ENCODE measurements at regions not wholly inside any gene's neighbourhood (a gene's known extent, or its start where the extent isn't known, plus 50 kb on each side); places are given as distances from the start of the nearest gene placed in this dataset.

DNA sequence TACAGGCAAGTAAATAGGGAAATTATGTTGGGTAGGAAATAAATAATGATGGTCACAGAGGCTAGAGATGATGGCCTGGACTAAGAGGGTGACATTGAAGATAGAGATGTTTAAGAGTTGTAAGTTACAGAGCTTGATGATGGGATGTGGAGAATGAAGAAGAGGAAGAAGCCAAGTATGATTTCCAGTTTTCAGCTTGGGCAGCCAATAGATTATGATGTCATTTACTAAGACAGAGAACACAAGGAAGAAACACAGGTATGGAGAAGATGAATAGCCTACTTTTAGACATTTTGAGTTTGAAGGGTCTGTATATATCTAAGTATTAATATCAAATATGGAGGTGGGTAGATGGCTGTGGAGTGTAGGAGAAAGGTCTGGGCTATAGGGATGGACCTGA, 56.0 kb upstream of the PRELP start:
- H3K9me3 ChIP-seq (ENCODE audit: severe bottlenecking) = peaks cover 10% of the 10 kb centered on the region
- no peak overlapping the region for H3K27ac ChIP-seq
- TF ChIP-seq, protein P1, sequence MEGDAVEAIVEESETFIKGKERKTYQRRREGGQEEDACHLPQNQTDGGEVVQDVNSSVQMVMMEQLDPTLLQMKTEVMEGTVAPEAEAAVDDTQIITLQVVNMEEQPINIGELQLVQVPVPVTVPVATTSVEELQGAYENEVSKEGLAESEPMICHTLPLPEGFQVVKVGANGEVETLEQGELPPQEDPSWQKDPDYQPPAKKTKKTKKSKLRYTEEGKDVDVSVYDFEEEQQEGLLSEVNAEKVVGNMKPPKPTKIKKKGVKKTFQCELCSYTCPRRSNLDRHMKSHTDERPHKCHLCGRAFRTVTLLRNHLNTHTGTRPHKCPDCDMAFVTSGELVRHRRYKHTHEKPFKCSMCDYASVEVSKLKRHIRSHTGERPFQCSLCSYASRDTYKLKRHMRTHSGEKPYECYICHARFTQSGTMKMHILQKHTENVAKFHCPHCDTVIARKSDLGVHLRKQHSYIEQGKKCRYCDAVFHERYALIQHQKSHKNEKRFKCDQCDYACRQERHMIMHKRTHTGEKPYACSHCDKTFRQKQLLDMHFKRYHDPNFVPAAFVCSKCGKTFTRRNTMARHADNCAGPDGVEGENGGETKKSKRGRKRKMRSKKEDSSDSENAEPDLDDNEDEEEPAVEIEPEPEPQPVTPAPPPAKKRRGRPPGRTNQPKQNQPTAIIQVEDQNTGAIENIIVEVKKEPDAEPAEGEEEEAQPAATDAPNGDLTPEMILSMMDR (IDR thresholded peaks at IDR 0.05; ENCODE audit: low read depth, low read length) = no peak
- no peak for DNase-seq
- no peaks in the 10 kb centered on the region for H3K27me3 ChIP-seq (ENCODE audit: insufficient read depth, low read depth, severe bottlenecking)
- H3K4me3 ChIP-seq (ENCODE audit: low read depth, low read length) = no peak overlapping the region
- H3K36me3 ChIP-seq = no peaks in the 10 kb centered on the region

GRCh38 chr1:203420263-203420662, 55.3 kb upstream of the PRELP start:
- H3K27me3 ChIP-seq (ENCODE audit: insufficient read depth, low read depth, severe bottlenecking) = no peaks in the 10 kb centered on the region
- H3K27ac ChIP-seq = no peak overlapping the region
- no peaks in the 10 kb centered on the region for H3K36me3 ChIP-seq
- TF ChIP-seq, protein P1 (IDR thresholded peaks at IDR 0.05; ENCODE audit: low read depth, low read length) = no peak
- DNase-seq = no peak
- no peak overlapping the region for H3K4me3 ChIP-seq (ENCODE audit: low read depth, low read length)
- peaks cover 10% of the 10 kb centered on the region for H3K9me3 ChIP-seq (ENCODE audit: severe bottlenecking)

DNA sequence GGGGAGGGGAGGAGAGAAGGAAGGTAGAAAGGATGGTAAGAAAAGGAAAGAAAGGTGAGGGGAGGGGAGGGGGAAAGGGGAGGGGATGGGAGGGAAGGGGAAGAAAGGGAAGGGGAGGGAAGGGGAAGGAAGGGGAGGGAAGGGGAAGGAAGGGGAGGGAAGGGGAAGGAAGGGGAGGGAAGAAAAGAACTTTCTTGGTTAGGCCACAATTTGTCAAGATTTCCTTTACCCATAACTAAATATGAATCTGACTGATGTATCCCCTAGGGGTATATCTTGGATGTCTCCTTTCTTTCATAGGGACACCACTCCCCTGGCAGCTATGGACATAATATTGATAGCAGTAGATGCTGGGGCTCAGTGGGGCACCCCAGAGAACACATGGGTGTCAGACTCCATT, 54.4 kb upstream of the PRELP start:
- Histone ChIP-seq H3K27ac (no peak overlapping the region), H3K9me3 (ENCODE audit: severe bottlenecking) (peaks cover 10% of the 10 kb centered on the region), H3K4me3 (ENCODE audit: low read depth, low read length) (no peak overlapping the region), H3K36me3 (no peaks in the 10 kb centered on the region), H3K27me3 (ENCODE audit: insufficient read depth, low read depth, severe bottlenecking) (no peaks in the 10 kb centered on the region)
- TF ChIP-seq, protein P1 (IDR thresholded peaks at IDR 0.05; ENCODE audit: low read depth, low read length) = no peak
- DNase-seq = no peak

DNA sequence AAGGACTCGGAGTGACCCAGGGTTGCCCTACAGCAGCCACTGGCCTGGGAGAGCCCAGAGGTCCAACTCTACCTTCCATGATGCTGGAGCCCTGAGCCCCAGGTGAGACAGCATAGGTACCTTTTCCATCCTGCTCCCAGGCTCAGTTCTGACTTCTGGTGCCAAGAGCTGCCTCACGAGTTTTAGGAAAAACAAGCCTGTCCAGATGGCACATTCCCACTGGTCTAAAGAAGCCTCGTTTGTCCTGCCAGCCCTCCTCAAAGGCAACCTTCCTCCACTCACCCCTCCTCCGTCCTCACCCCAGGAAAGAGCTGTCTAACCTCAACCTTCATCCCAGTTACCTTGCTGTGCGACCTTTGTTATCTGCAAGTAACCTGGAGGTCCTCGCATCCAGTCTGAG, 53.5 kb upstream of the PRELP start:
- no peaks in the 10 kb centered on the region for H3K36me3 ChIP-seq
- H3K27me3 ChIP-seq (ENCODE audit: insufficient read depth, low read depth, severe bottlenecking) = no peaks in the 10 kb centered on the region
- DNase-seq = peak; percentile 6
- no peak overlapping the region for H3K27ac ChIP-seq
- TF ChIP-seq, protein P1 (IDR thresholded peaks at IDR 0.05; ENCODE audit: low read depth, low read length) = no peak
- peaks cover 5% of the 10 kb centered on the region for H3K9me3 ChIP-seq (ENCODE audit: severe bottlenecking)
- no peak overlapping the region for H3K4me3 ChIP-seq (ENCODE audit: low read depth, low read length)

DNA sequence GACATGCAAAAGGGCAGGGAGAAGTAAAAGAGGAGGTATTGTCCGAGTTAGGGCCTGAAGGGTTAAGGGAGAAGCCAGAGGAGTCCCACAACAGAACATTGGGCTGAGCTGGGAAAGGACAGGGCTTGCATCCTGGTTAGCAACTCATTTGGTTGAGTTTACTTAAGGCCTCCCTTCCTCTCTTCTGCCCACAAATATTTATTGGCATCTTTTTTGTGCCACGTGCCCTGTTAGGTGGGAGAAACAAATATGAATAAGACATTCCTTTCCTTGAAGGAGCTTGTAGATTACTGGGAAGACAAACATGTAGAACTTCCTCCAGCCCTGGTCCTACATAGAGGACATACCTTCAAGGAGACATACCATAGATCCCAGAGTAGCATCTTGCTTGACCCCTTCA, 53.0 kb upstream of the PRELP start:
- TF ChIP-seq, protein P1 (IDR thresholded peaks at IDR 0.05; ENCODE audit: low read depth, low read length) = no peak

GRCh38 chr1:203424285-203424684, 51.3 kb upstream of the PRELP start:
- no peaks in the 10 kb centered on the region for H3K9me3 ChIP-seq (ENCODE audit: severe bottlenecking)
- H3K27ac ChIP-seq = no peak overlapping the region
- no peak overlapping the region for H3K4me3 ChIP-seq (ENCODE audit: low read depth, low read length)
- H3K27me3 ChIP-seq (ENCODE audit: insufficient read depth, low read depth, severe bottlenecking) = no peaks in the 10 kb centered on the region
- DNase-seq = no peak
- TF ChIP-seq, protein P1 (IDR thresholded peaks at IDR 0.05; ENCODE audit: low read depth, low read length) = no peak
- no peaks in the 10 kb centered on the region for H3K36me3 ChIP-seq

More for the DNA sequence above, 53.0 kb upstream of the PRELP start:
- Histone ChIP-seq H3K27ac (no peak overlapping the region), H3K9me3 (ENCODE audit: severe bottlenecking) (no peaks in the 10 kb centered on the region), H3K36me3 (no peaks in the 10 kb centered on the region), H3K27me3 (ENCODE audit: insufficient read depth, low read depth, severe bottlenecking) (no peaks in the 10 kb centered on the region), H3K4me3 (ENCODE audit: low read depth, low read length) (no peak overlapping the region)
- peak; percentile 3 for DNase-seq

Data from WERI-Rb-1 (cell line).